ENCODE measurements at regions not wholly inside any gene's neighbourhood (a gene's known extent, or its start where the extent isn't known, plus 50 kb on each side); places are given as distances from the start of the nearest gene placed in this dataset.

- no peak overlapping the region for H3K4me3 Mint-ChIP-seq
- peaks cover 7 to 11% (median 11%) of the 10 kb centered on the region in 3 donors for H3K4me1 Mint-ChIP-seq
- H3K27ac Mint-ChIP-seq: no peak overlapping the region
- no peaks in the 10 kb centered on the region for H3K36me3 Mint-ChIP-seq
- peaks cover 0 to 1% (median 0%) of the 10 kb centered on the region in 3 donors for H3K9me3 Mint-ChIP-seq
- peaks cover 4% of the 10 kb centered on the region for H3K27me3 Mint-ChIP-seq
These were observed 51.4 kb upstream of the IGF1R start for GRCh38 chr15:98596885-98597392.

GRCh38 chr15:98597666-98598065 is 50.7 kb upstream of the IGF1R start:
- peaks cover 2% of the 10 kb centered on the region for H3K27me3 Mint-ChIP-seq
- peaks cover 0 to 1% (median 0%) of the 10 kb centered on the region in 3 donors for H3K9me3 Mint-ChIP-seq
- no peak overlapping the region for H3K27ac Mint-ChIP-seq
- H3K36me3 Mint-ChIP-seq: no peaks in the 10 kb centered on the region
- no peak overlapping the region for H3K4me3 Mint-ChIP-seq
- H3K4me1 Mint-ChIP-seq: peaks cover 7 to 11% (median 11%) of the 10 kb centered on the region in 3 donors
